K562 (cell line): ENCODE measurements at regions not wholly inside any gene's neighbourhood (a gene's known extent, or its start where the extent isn't known, plus 50 kb on each side); places are given as distances from the start of the nearest gene placed in this dataset.
A peak's percentile ranks its signal among the peaks of the same experiment; 100 is the strongest.

ENCODE experiments used
- CBX1 ChIP-seq: sonication (generic); IDR thresholded peaks from 2 replicates; pipeline ENCODE4 v1.6.1; 2016; ENCODE audit warnings: antibody characterized with exemption, low read depth, mild to moderate bottlenecking
- CBX2 ChIP-seq: fragments of 200-600 bp; sonication (generic); IDR thresholded peaks from one replicate; pipeline ENCODE4 v1.6.1; 2012; ENCODE audit warnings: mild to moderate bottlenecking, low read length, inconsistent platforms; ENCODE audit not compliant: insufficient read depth, poor library complexity, severe bottlenecking
- HEY1 ChIP-seq: fragments of 250-450 bp; sonication (Bioruptor Pico); IDR thresholded peaks from 2 replicates; pipeline ENCODE4 v1.5.0; 2020; ENCODE audit warnings: mild to moderate bottlenecking, moderate library complexity, borderline replicate concordance
- MIER1 ChIP-seq: fragments of 450-650 bp; IDR thresholded peaks from 2 replicates; pipeline ENCODE4 v1.6.1; 2016; ENCODE audit warnings: antibody characterized with exemption, mild to moderate bottlenecking, low read depth
- RBM14 ChIP-seq: fragments of 200-400 bp; formaldehyde crosslinking; IDR thresholded peaks from 2 replicates; pipeline ENCODE4 v1.6.1; 2018; ENCODE audit warnings: low read depth, mild to moderate bottlenecking, low read length, moderate library complexity, borderline replicate concordance; ENCODE audit not compliant: insufficient read depth
- SMARCA4 ChIP-seq: fragments of 450-650 bp; IDR thresholded peaks from 2 replicates; pipeline ENCODE4 v1.6.1; 2016
- ZC3H8 ChIP-seq: fragments of 450-650 bp; IDR thresholded peaks from 2 replicates; pipeline ENCODE4 v1.6.1; 2017
- ZKSCAN1 ChIP-seq: fragments of 150-350 bp; IDR thresholded peaks from 2 replicates; pipeline ENCODE4 v1.6.1; 2016; ENCODE audit warnings: low read depth, low read length
- ZNF280A ChIP-seq: fragments of 450-650 bp; IDR thresholded peaks from 2 replicates; pipeline ENCODE4 v1.6.1; 2018; ENCODE audit warnings: mild to moderate bottlenecking, low read depth; ENCODE audit not compliant: partially characterized antibody
- ZNF41 ChIP-seq: fragments of 250-450 bp; sonication (Bioruptor Pico); conservative IDR thresholded peaks from 2 replicates; pipeline ENCODE4 v1.4.0; 2020; ENCODE audit warnings: mild to moderate bottlenecking
- ZNF785 ChIP-seq: fragments of 250-450 bp; sonication (Bioruptor Pico); IDR thresholded peaks from 2 replicates; pipeline ENCODE4 v1.4.0; 2020; ENCODE audit warnings: mild to moderate bottlenecking
- TF ChIP-seq, protein P1 (sequence below): sonication (generic); formaldehyde crosslinking; IDR thresholded peaks from 2 replicates; pipeline ENCODE4 v1.8.1; 2023; ENCODE audit warnings: missing genetic modification reagents, mild to moderate bottlenecking, borderline replicate concordance
- TF ChIP-seq, protein P2 (sequence below): fragments of 450-650 bp; formaldehyde crosslinking; IDR thresholded peaks from 2 replicates; pipeline ENCODE4 v1.4.0; 2020; ENCODE audit warnings: mild to moderate bottlenecking, moderate library complexity
- TF ChIP-seq, protein P3 (sequence below): sonication (generic); formaldehyde crosslinking; IDR thresholded peaks from 2 replicates; pipeline ENCODE4 v1.8.1; 2023; ENCODE audit warnings: mild to moderate bottlenecking, missing genetic modification reagents, moderate library complexity
- TF ChIP-seq, protein P4 (sequence below): sonication (generic); formaldehyde crosslinking; IDR thresholded peaks from 2 replicates; pipeline ENCODE4 v1.8.1; 2023; ENCODE audit warnings: mild to moderate bottlenecking, missing genetic modification reagents

GRCh38 chr10:64041185-64041988, 520.2 kb downstream of the REEP3 start (continued):
- TF ChIP-seq, protein P1, sequence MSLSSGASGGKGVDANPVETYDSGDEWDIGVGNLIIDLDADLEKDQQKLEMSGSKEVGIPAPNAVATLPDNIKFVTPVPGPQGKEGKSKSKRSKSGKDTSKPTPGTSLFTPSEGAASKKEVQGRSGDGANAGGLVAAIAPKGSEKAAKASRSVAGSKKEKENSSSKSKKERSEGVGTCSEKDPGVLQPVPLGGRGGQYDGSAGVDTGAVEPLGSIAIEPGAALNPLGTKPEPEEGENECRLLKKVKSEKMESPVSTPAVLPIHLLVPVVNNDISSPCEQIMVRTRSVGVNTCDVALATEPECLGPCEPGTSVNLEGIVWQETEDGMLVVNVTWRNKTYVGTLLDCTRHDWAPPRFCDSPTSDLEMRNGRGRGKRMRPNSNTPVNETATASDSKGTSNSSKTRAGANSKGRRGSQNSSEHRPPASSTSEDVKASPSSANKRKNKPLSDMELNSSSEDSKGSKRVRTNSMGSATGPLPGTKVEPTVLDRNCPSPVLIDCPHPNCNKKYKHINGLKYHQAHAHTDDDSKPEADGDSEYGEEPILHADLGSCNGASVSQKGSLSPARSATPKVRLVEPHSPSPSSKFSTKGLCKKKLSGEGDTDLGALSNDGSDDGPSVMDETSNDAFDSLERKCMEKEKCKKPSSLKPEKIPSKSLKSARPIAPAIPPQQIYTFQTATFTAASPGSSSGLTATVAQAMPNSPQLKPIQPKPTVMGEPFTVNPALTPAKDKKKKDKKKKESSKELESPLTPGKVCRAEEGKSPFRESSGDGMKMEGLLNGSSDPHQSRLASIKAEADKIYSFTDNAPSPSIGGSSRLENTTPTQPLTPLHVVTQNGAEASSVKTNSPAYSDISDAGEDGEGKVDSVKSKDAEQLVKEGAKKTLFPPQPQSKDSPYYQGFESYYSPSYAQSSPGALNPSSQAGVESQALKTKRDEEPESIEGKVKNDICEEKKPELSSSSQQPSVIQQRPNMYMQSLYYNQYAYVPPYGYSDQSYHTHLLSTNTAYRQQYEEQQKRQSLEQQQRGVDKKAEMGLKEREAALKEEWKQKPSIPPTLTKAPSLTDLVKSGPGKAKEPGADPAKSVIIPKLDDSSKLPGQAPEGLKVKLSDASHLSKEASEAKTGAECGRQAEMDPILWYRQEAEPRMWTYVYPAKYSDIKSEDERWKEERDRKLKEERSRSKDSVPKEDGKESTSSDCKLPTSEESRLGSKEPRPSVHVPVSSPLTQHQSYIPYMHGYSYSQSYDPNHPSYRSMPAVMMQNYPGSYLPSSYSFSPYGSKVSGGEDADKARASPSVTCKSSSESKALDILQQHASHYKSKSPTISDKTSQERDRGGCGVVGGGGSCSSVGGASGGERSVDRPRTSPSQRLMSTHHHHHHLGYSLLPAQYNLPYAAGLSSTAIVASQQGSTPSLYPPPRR, result no peak
- TF ChIP-seq SMARCA4, result no peak
- 0 out of 2 replicates have a peak, but pooled peaks have one; percentile 45 for TF ChIP-seq ZKSCAN1
- TF ChIP-seq ZC3H8, result no peak
- TF ChIP-seq, protein P2, sequence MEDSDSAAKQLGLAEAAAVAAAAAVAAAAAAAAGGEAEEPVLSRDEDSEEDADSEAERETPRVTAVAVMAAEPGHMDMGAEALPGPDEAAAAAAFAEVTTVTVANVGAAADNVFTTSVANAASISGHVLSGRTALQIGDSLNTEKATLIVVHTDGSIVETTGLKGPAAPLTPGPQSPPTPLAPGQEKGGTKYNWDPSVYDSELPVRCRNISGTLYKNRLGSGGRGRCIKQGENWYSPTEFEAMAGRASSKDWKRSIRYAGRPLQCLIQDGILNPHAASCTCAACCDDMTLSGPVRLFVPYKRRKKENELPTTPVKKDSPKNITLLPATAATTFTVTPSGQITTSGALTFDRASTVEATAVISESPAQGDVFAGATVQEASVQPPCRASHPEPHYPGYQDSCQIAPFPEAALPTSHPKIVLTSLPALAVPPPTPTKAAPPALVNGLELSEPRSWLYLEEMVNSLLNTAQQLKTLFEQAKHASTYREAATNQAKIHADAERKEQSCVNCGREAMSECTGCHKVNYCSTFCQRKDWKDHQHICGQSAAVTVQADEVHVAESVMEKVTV (CRISPR knock-in tag), result peak; percentile 100
- TF ChIP-seq, protein P3, sequence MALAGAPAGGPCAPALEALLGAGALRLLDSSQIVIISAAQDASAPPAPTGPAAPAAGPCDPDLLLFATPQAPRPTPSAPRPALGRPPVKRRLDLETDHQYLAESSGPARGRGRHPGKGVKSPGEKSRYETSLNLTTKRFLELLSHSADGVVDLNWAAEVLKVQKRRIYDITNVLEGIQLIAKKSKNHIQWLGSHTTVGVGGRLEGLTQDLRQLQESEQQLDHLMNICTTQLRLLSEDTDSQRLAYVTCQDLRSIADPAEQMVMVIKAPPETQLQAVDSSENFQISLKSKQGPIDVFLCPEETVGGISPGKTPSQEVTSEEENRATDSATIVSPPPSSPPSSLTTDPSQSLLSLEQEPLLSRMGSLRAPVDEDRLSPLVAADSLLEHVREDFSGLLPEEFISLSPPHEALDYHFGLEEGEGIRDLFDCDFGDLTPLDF, result 0 out of 2 replicates have a peak, but pooled peaks have one; percentile 44
- TF ChIP-seq, protein P4, sequence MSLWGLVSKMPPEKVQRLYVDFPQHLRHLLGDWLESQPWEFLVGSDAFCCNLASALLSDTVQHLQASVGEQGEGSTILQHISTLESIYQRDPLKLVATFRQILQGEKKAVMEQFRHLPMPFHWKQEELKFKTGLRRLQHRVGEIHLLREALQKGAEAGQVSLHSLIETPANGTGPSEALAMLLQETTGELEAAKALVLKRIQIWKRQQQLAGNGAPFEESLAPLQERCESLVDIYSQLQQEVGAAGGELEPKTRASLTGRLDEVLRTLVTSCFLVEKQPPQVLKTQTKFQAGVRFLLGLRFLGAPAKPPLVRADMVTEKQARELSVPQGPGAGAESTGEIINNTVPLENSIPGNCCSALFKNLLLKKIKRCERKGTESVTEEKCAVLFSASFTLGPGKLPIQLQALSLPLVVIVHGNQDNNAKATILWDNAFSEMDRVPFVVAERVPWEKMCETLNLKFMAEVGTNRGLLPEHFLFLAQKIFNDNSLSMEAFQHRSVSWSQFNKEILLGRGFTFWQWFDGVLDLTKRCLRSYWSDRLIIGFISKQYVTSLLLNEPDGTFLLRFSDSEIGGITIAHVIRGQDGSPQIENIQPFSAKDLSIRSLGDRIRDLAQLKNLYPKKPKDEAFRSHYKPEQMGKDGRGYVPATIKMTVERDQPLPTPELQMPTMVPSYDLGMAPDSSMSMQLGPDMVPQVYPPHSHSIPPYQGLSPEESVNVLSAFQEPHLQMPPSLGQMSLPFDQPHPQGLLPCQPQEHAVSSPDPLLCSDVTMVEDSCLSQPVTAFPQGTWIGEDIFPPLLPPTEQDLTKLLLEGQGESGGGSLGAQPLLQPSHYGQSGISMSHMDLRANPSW (CRISPR knock-in tag), result no peak
- TF ChIP-seq CBX1, result peak; percentile 62; the same call in 1 of the 2 replicates
- no peak for TF ChIP-seq RBM14
- no peak for TF ChIP-seq ZNF785
- TF ChIP-seq MIER1, result no peak
- no peak for TF ChIP-seq ZNF280A
- TF ChIP-seq CBX2, result no peak
- TF ChIP-seq HEY1 (CRISPR knock-in tag), result no peak
- no peak for TF ChIP-seq ZNF41 (CRISPR knock-in tag)
